HepG2 (cell line): ENCODE measurements at regions not wholly inside any gene's neighbourhood (a gene's known extent, or its start where the extent isn't known, plus 50 kb on each side); places are given as distances from the start of the nearest gene placed in this dataset.

ENCODE experiments used
- ATAC-seq: fragments of 200-7000 bp; cut with Tn5 transposase; 3 replicates; pipeline ENCODE4 v1.9.1; 2020; ENCODE audit warnings: mild to moderate bottlenecking, moderate library complexity
- BruUV-seq: library from RNA; stranded (reverse); fragments of 400-500 nt; replicated peaks from 2 replicates; lab custom pipeline; 2021; lab: Mats Ljungman, UMichigan
- CTCF ChIA-PET: fragments of 300-600 bp; formaldehyde crosslinking; extraction: SDS; loops from one replicate; lab custom pipeline; 2021; ENCODE audit warnings: low total read pairs, inconsistent platforms, low intra/inter-chr PET ratio; lab: Yijun Ruan, JAX
- POLR2A ChIA-PET: fragments of 350-600 bp; sonication (Branson Sonifier 250); formaldehyde crosslinking; loops from one replicate; lab custom pipeline; 2020; ENCODE audit warnings: antibody characterized with exemption, inconsistent platforms; lab: Yijun Ruan, JAX
- DNase-seq: peaks from one replicate; pipeline ENCODE4 v3.0.0-alpha.2; 2015; ENCODE audit warnings: low spot score
- FAIRE-seq: peaks from 3 replicates; lab custom pipeline; 2011; peaks lifted over from hg19 to GRCh38; lab: Jason Lieb, UNC
- H2AFZ ChIP-seq: one replicate; pipeline ENCODE4 v1.6.1; 2011; ENCODE audit warnings: low read length, inconsistent platforms
- H3K27ac ChIP-seq: fragments of 300-600 bp; 3 replicates; pipeline ENCODE4 v1.8.0; 2011; ENCODE audit warnings: mixed run types, mild to moderate bottlenecking, mixed read lengths, low read length, inconsistent platforms; ENCODE audit not compliant: insufficient read depth; ENCODE audit errors: extremely low read length
- H3K27me3 ChIP-seq, 2 experiments: fragments of 200-600 bp in 1 of 2; 2 replicates in 1 of 2; 3 replicates in 1 of 2; pipeline versions ENCODE4 v1.6.0 to v1.8.0; 2011; ENCODE audit warnings: low read length in 2 of 2, mild to moderate bottlenecking in 2 of 2, moderate library complexity in 2 of 2, inconsistent platforms in 1 of 2; ENCODE audit not compliant: insufficient read depth in 2 of 2, control insufficient read depth in 1 of 2
- H3K36me3 ChIP-seq, 2 experiments: fragments of 200-600 bp in 1 of 2; replicated peaks in 1 of 2; 2 replicates in 1 of 2; 3 replicates in 1 of 2; pipeline versions ENCODE4 v1.5.1 to v1.8.0; 2011; ENCODE audit warnings: low read length in 2 of 2, inconsistent platforms in 1 of 2; ENCODE audit not compliant: insufficient read depth in 2 of 2, control insufficient read depth in 1 of 2
- H3K4me1 ChIP-seq: 2 replicates; pipeline ENCODE4 v1.5.1; 2012; ENCODE audit warnings: low read length, inconsistent platforms; ENCODE audit not compliant: insufficient read depth
- H3K4me2 ChIP-seq: 2 replicates; pipeline ENCODE4 v1.6.0; 2011; ENCODE audit warnings: low read depth, low read length, inconsistent platforms
- H3K4me3 ChIP-seq, 3 experiments: fragments of 200-600 bp in 1 of 3; sonication (generic), shearing (Covaris generic) in 1 of 3; replicated peaks in 1 of 3; 2 replicates each; pipeline ENCODE4 v1.5.1; 2011 to 2016; ENCODE audit warnings: low read length in 3 of 3, inconsistent platforms in 2 of 3, low read depth in 2 of 3, mild to moderate bottlenecking in 2 of 3, control low read depth in 1 of 3, mixed read lengths in 1 of 3; ENCODE audit not compliant: insufficient read depth in 1 of 3
- H3K79me2 ChIP-seq: one replicate; pipeline ENCODE4 v1.6.1; 2011; ENCODE audit warnings: low read length, inconsistent platforms; ENCODE audit not compliant: insufficient read depth
- H3K9ac ChIP-seq: 2 replicates; pipeline ENCODE4 v1.6.0; 2011; ENCODE audit warnings: mild to moderate bottlenecking, low read depth, low read length, inconsistent platforms; ENCODE audit not compliant: insufficient read depth
- H3K9me3 ChIP-seq: 2 replicates; pipeline ENCODE4 v1.5.1; 2012; ENCODE audit warnings: mild to moderate bottlenecking, low read length
- H4K20me1 ChIP-seq: 2 replicates; pipeline ENCODE4 v1.6.0; 2011; ENCODE audit warnings: inconsistent platforms, mild to moderate bottlenecking, low read length, moderate library complexity; ENCODE audit not compliant: insufficient read depth
- FOXP1 ChIP-seq, 2 experiments: fragments of 450-650 bp in 1 of 2; IDR thresholded peaks; 2 replicates each; pipeline ENCODE4 v1.6.1; 2017 to 2018; ENCODE audit warnings: antibody characterized with exemption in 1 of 2
- JUND ChIP-seq: sonication (generic); formaldehyde crosslinking; IDR thresholded peaks from 2 replicates; pipeline ENCODE4 v1.8.0; 2022; ENCODE audit warnings: mild to moderate bottlenecking, missing genetic modification reagents
- KMT2A ChIP-seq: sonication (generic); formaldehyde crosslinking; IDR thresholded peaks from 2 replicates; pipeline ENCODE4 v1.4.0; 2020; ENCODE audit warnings: missing genetic modification reagents
- RAD51 ChIP-seq: fragments of 450-650 bp; IDR thresholded peaks from 2 replicates; pipeline ENCODE4 v1.6.1; 2016; ENCODE audit warnings: borderline replicate concordance
- RNF219 ChIP-seq: sonication (generic); formaldehyde crosslinking; IDR thresholded peaks from 2 replicates; pipeline ENCODE4 v1.5.0; 2020; ENCODE audit warnings: mild to moderate bottlenecking, missing genetic modification reagents
- TBL1XR1 ChIP-seq: fragments of 150-350 bp; IDR thresholded peaks from 2 replicates; pipeline ENCODE4 v1.6.1; 2014; ENCODE audit warnings: borderline replicate concordance, low read length; ENCODE audit not compliant: partially characterized antibody
- TCF12 ChIP-seq, 2 experiments: fragments of 450-650 bp in 1 of 2; sonication (generic) in 1 of 2; formaldehyde crosslinking in 1 of 2; IDR thresholded peaks; 2 replicates each; pipeline versions ENCODE4 v1.6.1 to v1.8.0; 2017 to 2022; ENCODE audit warnings: antibody characterized with exemption in 1 of 2, mild to moderate bottlenecking in 1 of 2, missing genetic modification reagents in 1 of 2, moderate library complexity in 1 of 2
- XBP1 ChIP-seq: sonication (generic); formaldehyde crosslinking; IDR thresholded peaks from 2 replicates; pipeline ENCODE4 v1.5.0; 2020; ENCODE audit warnings: missing genetic modification reagents
- YY1 ChIP-seq: IDR thresholded peaks from 2 replicates; pipeline ENCODE4 v1.6.1; 2011; ENCODE audit warnings: low read length, low read depth, moderate library complexity, mild to moderate bottlenecking; ENCODE audit not compliant: insufficient read depth, insufficient replicate concordance
- ZBTB3 ChIP-seq: sonication (generic); formaldehyde crosslinking; IDR thresholded peaks from 2 replicates; pipeline ENCODE4 v1.4.0; 2020; ENCODE audit warnings: low read depth, mild to moderate bottlenecking, moderate library complexity, missing genetic modification reagents, borderline replicate concordance
- ZFP91 ChIP-seq: sonication (generic); formaldehyde crosslinking; IDR thresholded peaks from 2 replicates; pipeline ENCODE4 v1.9.0; 2022; ENCODE audit warnings: missing genetic modification reagents, mild to moderate bottlenecking, borderline replicate concordance
- ZNF512 ChIP-seq: sonication (generic); formaldehyde crosslinking; IDR thresholded peaks from 2 replicates; pipeline ENCODE4 v1.4.0; 2020; ENCODE audit warnings: mild to moderate bottlenecking, missing genetic modification reagents
- ZNF609 ChIP-seq: sonication (generic); formaldehyde crosslinking; IDR thresholded peaks from 2 replicates; pipeline ENCODE4 v1.4.0; 2020; ENCODE audit warnings: mild to moderate bottlenecking, missing genetic modification reagents, borderline replicate concordance
- WGBS: methylation state at CpG from one replicate; pipeline ENCODE4 v1.1.6; 2017; ENCODE audit warnings: low lambda C conversion rate; 5-methylcytosine and 5-hydroxymethylcytosine counted together
- in situ Hi-C: cut with HindIII; loops from 2 replicates; pipeline ENCODE4 v1.10.0; 2017; ENCODE audit warnings: low pct_unique_long_range_greater_than_20kb; ENCODE audit not compliant: extremely low pct_ligation_motif_present
- intact Hi-C: fragments of 100-400 bp; cut with micrococcal nuclease; formaldehyde crosslinking; loops from one replicate; pipeline ENCODE4 v1.10.0; 2022; ENCODE audit not compliant: unreplicated experiment

- no peak for TF ChIP-seq ZFP91 (CRISPR knock-in tag)
Measured at GRCh38 chr10:10320956-10321355, 696.7 kb upstream of the CELF2 start (continued).

GRCh38 chr10:10326116-10326515 is 691.6 kb upstream of the CELF2 start:
- no peak for FAIRE-seq
- no peak for TF ChIP-seq FOXP1 (IDR thresholded peaks at IDR 0.05)
- TF ChIP-seq FOXP1 (CRISPR knock-in tag; IDR thresholded peaks at IDR 0.05): no peak
- no peak for TF ChIP-seq KMT2A (CRISPR knock-in tag)
- TF ChIP-seq ZNF512 (CRISPR knock-in tag): no peak
- TF ChIP-seq YY1: no peak
- TF ChIP-seq TCF12 (IDR thresholded peaks at IDR 0.05): no peak
- TF ChIP-seq TCF12 (CRISPR knock-in tag; IDR thresholded peaks at IDR 0.05): no peak
- no peak for TF ChIP-seq ZBTB3 (CRISPR knock-in tag)
- no peak for TF ChIP-seq TBL1XR1
- no peak for TF ChIP-seq RAD51
- TF ChIP-seq ZNF609 (CRISPR knock-in tag): no peak
- TF ChIP-seq XBP1 (CRISPR knock-in tag): no peak
- TF ChIP-seq JUND (CRISPR knock-in tag): no peak
- TF ChIP-seq RNF219 (CRISPR knock-in tag): no peak

More at GRCh38 chr10:10326116-10326515, 691.6 kb upstream of the CELF2 start:
- no peaks in the 10 kb centered on the region for H3K36me3 ChIP-seq
- no peak overlapping the region for H3K4me2 ChIP-seq
- no peaks in the 10 kb centered on the region for H4K20me1 ChIP-seq
- no peak overlapping the region for H2AFZ ChIP-seq
- BruUV-seq: no TSS peak
- intact Hi-C loops: no loop called here
- H3K27me3 ChIP-seq: no peaks in the 10 kb centered on the region
- in situ Hi-C loops: no loop called here
- DNase-seq: no peak
- H3K79me2 ChIP-seq: no peaks in the 10 kb centered on the region
- H3K9ac ChIP-seq: no peak overlapping the region
- ChIA-PET CTCF (no interaction called here), POLR2A (no interaction called here)
- no peak for ATAC-seq
- H3K27ac ChIP-seq: no peak overlapping the region
- no peaks in the 10 kb centered on the region for H3K4me1 ChIP-seq
- peaks cover 76% of the 10 kb centered on the region for H3K9me3 ChIP-seq
- no peak overlapping the region for H3K4me3 ChIP-seq
- WGBS: 25% methylated on average over 4 of the region's 4 CpGs
